Motor neuron (in vitro differentiated cells): ENCODE measurements at regions not wholly inside any gene's neighbourhood (a gene's known extent, or its start where the extent isn't known, plus 50 kb on each side); places are given as distances from the start of the nearest gene placed in this dataset.

Experiments
- ATAC-seq, 8 experiments: fragments of 200-7000 bp; cut with Tn5 transposase; replicated peaks in 6 of 8; 2 replicates each; pipeline ENCODE4 v1.8.0; 2021; ENCODE audit warnings: mild to moderate bottlenecking in 8 of 8, moderate library complexity in 8 of 8
- H3K27ac ChIP-seq, 2 donors: fragments of 250-450 bp; sonication (Bioruptor Pico); 2 replicates each; pipeline ENCODE4 v1.9.0; 2021; ENCODE audit warnings: antibody characterized with exemption in 2 of 2, mild to moderate bottlenecking in 2 of 2, moderate library complexity in 1 of 2
- H3K4me1 ChIP-seq, 2 donors: fragments of 250-450 bp; sonication (Bioruptor Pico); replicated peaks in 1 of 2; 2 replicates each; pipeline ENCODE4 v1.6.1; 2021; ENCODE audit warnings: antibody characterized with exemption in 2 of 2, mild to moderate bottlenecking in 2 of 2, moderate library complexity in 1 of 2
- H3K4me3 ChIP-seq, 5 donors: fragments of 250-450 bp; sonication (Bioruptor Pico); 2 replicates each; pipeline ENCODE4 v1.9.0; 2021; ENCODE audit warnings: antibody characterized with exemption in 5 of 5, mild to moderate bottlenecking in 5 of 5, moderate library complexity in 4 of 5
- WGBS, 10 experiments: fragments of 450-650 bp; shearing (Covaris generic); methylation state at CpG; one replicate each; pipeline ENCODE4 v1.0.0; 2022; 5-methylcytosine and 5-hydroxymethylcytosine counted together
- in situ Hi-C, 9 experiments: fragments of 400-800 bp; cut with MboI; loops; one replicate each; pipeline ENCODE4 v1.15.0; 2021; ENCODE audit warnings: low sequenced_read_pairs in 9 of 9, low pct_unique_long_range_greater_than_20kb in 2 of 9; ENCODE audit not compliant: unreplicated experiment in 9 of 9

DNA sequence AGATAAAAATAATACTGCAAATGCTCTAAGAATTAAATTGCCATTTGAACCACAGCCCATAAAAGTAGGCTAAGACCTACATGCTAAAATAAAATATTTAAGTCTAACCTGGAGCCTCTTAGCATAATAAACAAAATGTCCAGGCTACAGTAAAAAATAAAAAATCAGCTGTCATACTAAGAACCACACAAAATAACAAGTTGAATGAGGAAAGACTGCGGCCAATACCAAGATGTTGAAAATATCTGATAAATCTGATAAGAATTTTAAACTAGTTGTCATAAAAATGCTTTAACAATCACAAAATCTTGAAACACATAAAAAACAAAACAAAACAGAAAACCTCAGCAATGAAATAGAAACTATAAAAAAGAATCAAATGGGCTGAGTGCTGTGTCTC, 336.9 kb upstream of the MSX2 start:
- Histone ChIP-seq H3K27ac (no peak overlapping the region), H3K4me3 (no peak overlapping the region), H3K4me1 (no peaks in the 10 kb centered on the region)
- WGBS, 10 experiments, result 17 to 100% (median 100%) methylated on average over 1 of the region's 1 CpG; no CpG with 5 or more reads in 1 of the 10 experiments
- in situ Hi-C loops, result no loop called here
- ATAC-seq, result no peak

DNA sequence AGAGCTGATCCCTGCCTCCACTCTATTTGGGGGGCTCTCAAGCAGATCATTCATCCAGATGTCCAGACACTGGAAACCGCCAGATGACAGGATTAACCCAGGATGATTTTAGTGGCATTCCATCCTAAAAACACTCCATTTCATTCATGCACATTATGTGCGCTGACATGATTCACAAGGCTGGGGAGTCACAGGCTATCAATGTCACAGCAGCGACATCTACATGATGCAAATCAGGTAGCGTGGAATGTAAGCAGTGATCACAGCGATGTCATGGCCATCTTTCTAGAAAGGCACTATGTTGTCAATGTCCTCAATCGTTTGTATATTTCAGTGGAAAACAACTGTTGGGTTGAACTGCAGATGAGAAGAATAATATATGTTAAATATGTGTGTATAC, 331.5 kb upstream of the MSX2 start:
- 0 to 100% (median 51%) methylated on average over 1 to 6 of the region's 6 CpGs; no CpG with 5 or more reads in 1 of the 10 experiments for WGBS, 10 experiments
- in situ Hi-C loops, result no loop called here

DNA sequence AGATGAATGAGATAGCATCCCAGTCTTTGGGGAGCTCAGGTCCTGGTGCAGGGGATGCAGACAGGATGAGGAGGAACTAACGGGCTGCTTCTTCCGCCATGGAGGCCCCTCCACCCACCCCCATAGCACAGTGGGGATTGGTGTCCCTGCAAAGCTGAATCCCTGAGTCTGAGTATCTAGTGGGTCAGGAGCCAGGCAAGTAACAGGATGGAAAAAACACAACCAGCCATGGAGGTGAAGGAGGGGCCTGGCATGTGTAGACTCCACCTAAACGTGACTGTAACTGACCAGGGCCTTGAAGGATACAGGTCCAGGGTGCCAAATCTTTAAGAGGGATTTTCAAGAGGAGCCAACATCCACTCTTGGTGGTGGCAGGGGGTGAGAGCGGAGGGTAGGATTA, 327.8 kb upstream of the MSX2 start:
- WGBS, 10 experiments, result 10 to 90% (median 50%) methylated on average over 1 to 4 of the region's 4 CpGs; no CpG with 5 or more reads in 1 of the 10 experiments
- in situ Hi-C loops, result no loop called here
- Histone ChIP-seq H3K27ac (no peak overlapping the region), H3K4me1 (no peaks in the 10 kb centered on the region), H3K4me3 (no peak overlapping the region)
- ATAC-seq, result no peak

More for the DNA sequence above, 331.5 kb upstream of the MSX2 start:
- Histone ChIP-seq H3K4me3 (no peak overlapping the region), H3K27ac (no peak overlapping the region), H3K4me1 (no peaks in the 10 kb centered on the region)
- ATAC-seq, result peak in 2 of 8 experiments; percentile 30 to 73

DNA sequence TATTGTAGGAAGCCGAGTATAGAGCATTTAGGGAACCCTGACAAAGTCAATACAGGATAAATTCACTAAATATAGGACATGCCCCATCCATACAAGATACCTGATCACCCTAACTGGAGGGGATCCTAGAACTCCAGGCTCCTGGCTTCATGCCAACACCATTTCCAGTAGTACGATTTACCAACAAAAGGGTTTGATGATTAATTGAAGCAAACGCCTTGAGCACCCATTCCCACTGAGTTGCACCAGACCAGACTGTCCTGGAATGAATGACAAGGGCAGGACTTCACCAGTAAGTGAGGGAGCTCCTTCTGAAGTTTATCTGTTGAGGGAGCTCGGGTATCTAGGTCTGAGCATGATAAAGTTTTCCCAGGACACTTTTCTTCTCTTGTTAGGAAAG, 327.2 kb upstream of the MSX2 start:
- Histone ChIP-seq H3K4me3 (no peak overlapping the region), H3K4me1 (no peaks in the 10 kb centered on the region), H3K27ac (no peak overlapping the region)
- in situ Hi-C loops, result no loop called here
- 0 to 80% (median 33%) methylated on average over 1 to 4 of the region's 4 CpGs for WGBS, 10 experiments
- ATAC-seq, result no peak

DNA sequence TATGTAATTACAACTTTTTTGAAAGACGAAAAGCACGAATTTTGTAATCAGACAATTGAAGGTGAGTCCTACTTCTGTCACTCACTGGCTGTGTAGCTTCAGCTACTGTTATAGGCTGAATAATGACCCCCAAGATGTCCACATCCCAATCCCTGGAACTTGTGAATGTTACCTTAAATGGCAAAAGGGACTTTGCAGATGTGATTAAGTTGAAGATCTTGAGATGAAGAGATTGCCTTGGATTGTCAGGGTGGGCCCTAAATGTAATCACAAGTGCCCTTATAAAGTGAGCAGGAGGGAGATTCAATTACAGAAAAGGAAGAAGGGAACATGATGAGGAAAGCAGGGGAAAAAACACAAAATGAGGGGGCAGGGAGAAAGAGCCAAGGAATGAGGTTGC, 326.2 kb upstream of the MSX2 start:
- WGBS, 10 experiments, result 13 to 86% (median 54%) methylated on average over 2 of the region's 2 CpGs; no CpG with 5 or more reads in 4 of the 10 experiments
- Histone ChIP-seq H3K4me1 (no peaks in the 10 kb centered on the region), H3K4me3 (no peak overlapping the region), H3K27ac (no peak overlapping the region)
- no peak for ATAC-seq
- in situ Hi-C loops, result no loop called here

DNA sequence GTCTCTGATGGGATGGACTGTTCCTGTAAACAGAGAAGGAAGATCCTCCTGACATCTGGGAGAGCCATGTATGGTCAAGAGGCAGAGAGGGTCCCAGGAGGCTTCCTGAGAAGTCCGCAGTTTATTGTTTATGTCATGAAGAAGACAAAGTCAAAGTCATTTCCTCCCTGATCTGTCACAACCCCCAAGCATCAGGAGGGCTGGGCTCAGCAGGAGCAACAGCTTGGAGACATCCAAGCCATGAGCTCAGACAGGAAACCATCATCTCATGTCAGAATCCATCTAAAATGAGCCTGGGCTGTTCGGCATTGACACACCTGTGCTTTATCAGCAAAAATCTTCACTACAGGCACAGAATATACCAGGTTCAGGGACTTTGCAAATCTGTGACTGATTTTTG, 325.0 kb upstream of the MSX2 start:
- Histone ChIP-seq H3K27ac (no peak overlapping the region), H3K4me3 (no peak overlapping the region), H3K4me1 (no peaks in the 10 kb centered on the region)
- no peak for ATAC-seq
- WGBS, 10 experiments, result 0 to 74% (median 70%) methylated on average over 1 to 2 of the region's 2 CpGs; no CpG with 5 or more reads in 6 of the 10 experiments
- in situ Hi-C loops, result no loop called here

DNA sequence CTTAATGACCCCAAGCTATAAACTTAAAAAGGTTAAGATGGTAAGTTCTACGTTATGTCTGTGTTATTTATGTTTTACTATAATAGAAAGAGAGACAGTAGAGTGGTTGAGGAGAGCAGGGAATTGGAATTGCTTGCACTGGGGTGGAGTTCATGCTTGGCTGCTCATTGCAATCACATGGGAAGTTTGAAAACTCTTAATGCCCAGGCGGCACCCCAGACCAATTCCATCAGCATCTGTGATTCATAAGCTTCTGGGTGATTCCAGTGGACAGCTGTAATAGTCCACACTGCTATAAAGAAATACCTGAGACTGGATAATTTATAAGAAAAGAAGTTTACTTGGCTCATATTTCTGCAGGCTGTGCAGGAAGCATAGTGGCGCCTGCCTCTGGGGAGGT, 323.9 kb upstream of the MSX2 start:
- in situ Hi-C loops, result loop anchor here in 6 of 9 experiments (25.0 kb wide), 3 partner anchors 337 to 537 kb away; no protein-coding TSS in a partner anchor

DNA sequence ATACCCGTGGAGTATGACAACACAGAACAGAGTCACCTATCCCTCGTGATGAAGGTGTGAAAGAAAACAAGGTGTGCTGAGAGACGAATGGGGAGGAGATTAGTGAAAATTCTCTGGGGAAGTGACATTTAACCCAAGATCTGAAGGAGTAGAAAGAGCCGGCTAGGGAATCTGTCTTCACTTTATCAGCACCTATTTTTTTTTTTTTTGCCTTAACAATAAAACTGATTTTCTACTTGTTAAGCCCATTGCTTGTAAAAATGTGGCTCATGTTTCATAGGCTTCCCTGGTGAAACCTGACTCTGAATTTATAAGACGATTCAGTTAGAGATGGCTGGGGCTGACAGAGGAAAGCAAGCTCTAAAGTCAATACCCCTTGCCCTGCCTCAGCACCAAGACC, 322.6 kb upstream of the MSX2 start:
- H3K27ac ChIP-seq, result no peak overlapping the region
- no peaks in the 10 kb centered on the region for H3K4me1 ChIP-seq
- WGBS, 10 experiments, result 0 to 72% (median 41%) methylated on average over 1 to 5 of the region's 5 CpGs; no CpG with 5 or more reads in 1 of the 10 experiments
- ATAC-seq, result no peak
- no peak overlapping the region for H3K4me3 ChIP-seq
- in situ Hi-C loops, result loop anchor here in 6 of 9 experiments (25.0 kb wide), 3 partner anchors 336 to 536 kb away; no protein-coding TSS in a partner anchor

More for the DNA sequence above, 323.9 kb upstream of the MSX2 start:
- Histone ChIP-seq H3K4me3 (no peak overlapping the region), H3K4me1 (no peaks in the 10 kb centered on the region), H3K27ac (no peak overlapping the region)
- ATAC-seq, result peak in 2 of 8 experiments; percentile 26 to 58
- WGBS, 10 experiments, result 0 to 80% (median 45%) methylated on average over 1 to 2 of the region's 3 CpGs; no CpG with 5 or more reads in 3 of the 10 experiments

DNA sequence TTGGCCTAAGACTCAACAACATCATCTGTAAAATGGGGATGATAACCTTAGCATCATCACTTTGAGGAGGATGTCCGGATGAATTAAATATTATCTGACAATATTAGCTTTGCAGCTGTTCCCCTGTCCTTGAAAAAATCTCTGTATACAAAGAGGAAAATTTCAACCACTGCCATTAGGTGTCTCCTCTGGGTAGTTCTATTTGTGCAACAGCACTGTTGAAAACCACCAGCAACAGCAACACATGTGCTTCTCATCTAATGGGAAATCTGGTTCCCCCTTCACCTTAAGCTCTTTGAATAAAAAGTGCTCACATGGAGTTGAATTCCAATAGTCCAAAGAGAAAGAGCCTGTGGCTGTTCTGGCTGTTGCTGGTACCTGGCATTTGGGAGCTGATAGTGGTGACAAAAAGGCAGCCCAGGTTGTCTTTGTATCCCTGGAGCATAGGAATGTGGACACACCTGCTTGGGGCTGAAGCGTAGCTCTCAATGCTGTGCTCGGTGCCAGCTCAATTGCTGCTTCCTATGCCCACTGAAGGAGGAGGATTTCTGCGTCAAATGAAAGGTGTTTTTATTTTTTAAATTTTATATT, 322.1 kb upstream of the MSX2 start:
- no peak overlapping the region for H3K27ac ChIP-seq
- no peaks in the 10 kb centered on the region for H3K4me1 ChIP-seq
- WGBS, 10 experiments, result 0 to 100% (median 47%) methylated on average over 1 to 4 of the region's 4 CpGs; no CpG with 5 or more reads in 1 of the 10 experiments
- no peak for ATAC-seq
- H3K4me3 ChIP-seq, result no peak overlapping the region
- in situ Hi-C loops, result loop anchor here in 6 of 9 experiments (25.0 kb wide), 3 partner anchors 335 to 535 kb away; no protein-coding TSS in a partner anchor

DNA sequence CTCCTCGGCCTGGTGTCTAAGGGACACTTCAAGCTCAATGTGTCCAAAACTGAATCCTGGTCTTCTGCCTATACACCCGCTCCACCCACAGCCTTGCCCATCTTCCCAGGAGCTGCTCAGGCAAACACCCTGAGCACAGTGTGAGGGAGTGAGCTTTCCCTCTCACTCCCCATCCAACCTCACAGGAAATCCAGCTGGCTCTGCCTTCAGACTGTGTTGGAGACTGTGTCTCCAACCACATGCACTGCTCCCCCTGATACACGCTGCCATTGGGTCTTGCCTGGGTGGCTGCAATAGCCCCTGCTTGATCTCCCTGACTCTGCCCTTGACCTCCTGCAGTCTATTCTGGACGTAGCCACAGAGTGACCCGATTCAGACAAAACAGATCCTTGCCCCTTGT, 319.5 kb upstream of the MSX2 start:
- no peak overlapping the region for H3K4me3 ChIP-seq
- no peaks in the 10 kb centered on the region for H3K4me1 ChIP-seq
- no peak for ATAC-seq
- in situ Hi-C loops, result loop anchor here in 6 of 9 experiments (25.0 kb wide), 3 partner anchors 332 to 532 kb away; no protein-coding TSS in a partner anchor
- 0 to 90% (median 67%) methylated on average over 1 to 4 of the region's 5 CpGs; no CpG with 5 or more reads in 5 of the 10 experiments for WGBS, 10 experiments
- no peak overlapping the region for H3K27ac ChIP-seq

DNA sequence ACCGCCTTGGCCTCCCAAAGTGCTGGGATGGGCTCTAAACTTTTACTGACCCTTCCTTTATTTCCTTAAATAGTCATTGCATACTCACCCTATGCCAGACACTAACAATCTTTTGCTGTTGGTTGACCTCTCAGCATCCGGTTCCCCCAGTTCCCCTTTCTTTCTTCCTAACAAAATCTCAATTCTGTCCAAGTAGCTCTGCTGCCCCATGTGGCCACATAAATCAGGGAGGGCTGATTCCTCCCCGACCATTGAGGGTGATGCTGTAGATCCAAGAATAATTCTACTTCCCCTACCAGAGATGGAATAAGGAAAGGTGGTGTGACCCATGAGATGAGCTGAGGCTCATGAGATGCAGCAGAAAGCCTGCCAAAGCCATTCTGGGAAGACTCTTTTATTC, 315.3 kb upstream of the MSX2 start:
- no peak for ATAC-seq
- no peak overlapping the region for H3K27ac ChIP-seq
- H3K4me1 ChIP-seq, result no peaks in the 10 kb centered on the region
- no peak overlapping the region for H3K4me3 ChIP-seq
- WGBS, 10 experiments, result 20 to 95% (median 72%) methylated on average over 1 to 2 of the region's 3 CpGs; no CpG with 5 or more reads in 3 of the 10 experiments
- in situ Hi-C loops, result loop anchor here in 6 of 9 experiments (25.0 kb wide), 3 partner anchors 328 to 528 kb away; no protein-coding TSS in a partner anchor

DNA sequence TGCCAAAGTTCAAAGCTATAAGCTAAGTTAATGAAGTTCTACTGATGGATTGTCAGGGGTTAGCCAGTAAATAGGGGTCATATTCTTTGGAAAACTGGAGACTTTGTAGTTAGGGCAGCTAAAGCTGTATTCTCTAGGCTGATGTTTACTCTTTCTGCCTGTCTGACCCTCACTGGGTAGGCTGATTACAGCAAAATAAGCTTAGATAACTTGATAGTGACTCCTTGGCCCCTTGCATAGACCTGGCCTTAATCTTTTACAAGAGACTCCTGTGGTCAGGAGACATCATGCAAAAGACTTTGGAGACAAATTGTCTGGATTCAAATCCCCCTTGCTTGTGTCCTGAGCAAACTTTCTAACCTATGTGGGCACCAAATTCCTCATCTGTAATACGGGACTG, 314.4 kb upstream of the MSX2 start:
- Histone ChIP-seq H3K4me3 (no peak overlapping the region), H3K4me1 (no peaks in the 10 kb centered on the region), H3K27ac (no peak overlapping the region)
- in situ Hi-C loops, result loop anchor here in 6 of 9 experiments (25.0 kb wide), 3 partner anchors 327 to 527 kb away; no protein-coding TSS in a partner anchor
- no peak for ATAC-seq
- WGBS, 10 experiments, result 25 to 100% (median 60%) methylated on average over 1 of the region's 1 CpG; no CpG with 5 or more reads in 3 of the 10 experiments

DNA sequence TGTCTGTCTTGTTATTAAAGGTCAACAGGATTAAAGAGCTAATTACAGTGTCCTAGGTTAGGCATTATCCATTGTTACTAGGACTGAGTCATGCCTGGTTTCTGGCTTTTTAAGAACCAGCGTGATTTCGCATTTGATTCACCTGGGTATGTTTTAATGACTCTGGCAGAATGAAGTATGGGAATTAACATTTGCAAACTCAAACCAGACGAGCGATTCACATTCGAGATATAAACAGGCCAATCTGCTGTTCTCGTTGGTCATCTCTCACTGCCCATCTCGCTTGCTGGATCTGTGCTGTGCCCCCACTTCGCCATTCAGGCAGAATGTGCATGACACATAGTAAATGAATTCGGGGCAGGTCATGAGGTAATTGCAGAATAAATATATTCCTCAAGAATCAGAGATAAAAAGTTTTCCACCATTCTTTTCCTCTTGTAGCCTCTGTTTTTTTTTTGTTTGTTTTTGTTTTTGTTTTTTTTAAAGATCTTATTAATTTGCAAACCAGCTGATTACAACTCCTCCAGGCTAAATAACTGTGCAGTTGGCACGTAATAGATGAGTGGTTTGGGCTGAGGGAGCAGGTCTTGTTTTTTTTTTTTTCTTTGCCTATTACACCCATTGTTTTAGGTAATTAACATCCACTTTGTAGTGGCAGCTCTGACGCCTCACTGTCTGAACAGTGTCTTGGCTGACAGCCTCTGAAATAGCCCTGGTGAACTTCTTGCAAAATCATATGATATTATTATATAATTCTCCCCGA, 313.5 kb upstream of the MSX2 start:
- in situ Hi-C loops, result loop anchor here in 6 of 9 experiments (25.0 kb wide), 3 partner anchors 326 to 526 kb away; no protein-coding TSS in a partner anchor
- ATAC-seq, result no peak
- no peak overlapping the region for H3K27ac ChIP-seq
- no peak overlapping the region for H3K4me3 ChIP-seq
- WGBS, 10 experiments, result 0 to 91% (median 78%) methylated on average over 3 to 12 of the region's 12 CpGs
- no peaks in the 10 kb centered on the region for H3K4me1 ChIP-seq
